Stimulated activated CD8-positive, alpha-beta memory T cell treated with anti-CD3 and anti-CD28 coated beads, Interleukin-7, amount 100 ng/mL, for 4 hours (primary cell): ENCODE measurements at regions not wholly inside any gene's neighbourhood (a gene's known extent, or its start where the extent isn't known, plus 50 kb on each side); places are given as distances from the start of the nearest gene placed in this dataset.

Source experiments
- DNase-seq, 2 donors: peaks; one replicate each; pipeline ENCODE4 v3.0.0-alpha.2; 2020; ENCODE audit warnings: low read depth in 2 of 2

- DNase-seq = no peak
These were observed 109.4 kb downstream of the RCN1 start for GRCh38 chr11:32200136-32200847.

- DNase-seq = no peak
These were observed 113.9 kb downstream of the RCN1 start for GRCh38 chr11:32204751-32205150.

GRCh38 chr11:32210556-32210955 lies 119.7 kb downstream of the RCN1 start:
- DNase-seq = no peak

- no peak for DNase-seq
These were observed 122.3 kb downstream of the RCN1 start for GRCh38 chr11:32213223-32213622.

- no peak for DNase-seq
These were observed 124.3 kb downstream of the RCN1 start for GRCh38 chr11:32215157-32215556.

GRCh38 chr11:32216749-32217148 lies 125.9 kb downstream of the RCN1 start:
- no peak for DNase-seq

GRCh38 chr11:32219320-32219719 lies 128.4 kb downstream of the RCN1 start:
- no peak for DNase-seq

GRCh38 chr11:32221476-32222032 lies 130.7 kb downstream of the RCN1 start:
- DNase-seq = no peak

- DNase-seq = no peak
These were observed 133.7 kb downstream of the RCN1 start for GRCh38 chr11:32224580-32224979.

- no peak for DNase-seq
These were observed 134.9 kb downstream of the RCN1 start for GRCh38 chr11:32225571-32226285.

- DNase-seq = no peak
These were observed 135.6 kb downstream of the RCN1 start for GRCh38 chr11:32226480-32226879.

GRCh38 chr11:32229576-32230240 lies 138.8 kb downstream of the RCN1 start:
- no peak for DNase-seq

- DNase-seq = no peak
These were observed 141.1 kb downstream of the RCN1 start for GRCh38 chr11:32231909-32232493.

GRCh38 chr11:32232516-32232915 lies 141.6 kb downstream of the RCN1 start:
- no peak for DNase-seq

- DNase-seq = no peak
These were observed 142.4 kb downstream of the RCN1 start for GRCh38 chr11:32233276-32233675.

- DNase-seq = no peak
These were observed 143.1 kb downstream of the RCN1 start for GRCh38 chr11:32233928-32234327.

- no peak for DNase-seq
These were observed 153.6 kb downstream of the RCN1 start for GRCh38 chr11:32244453-32244852.

- no peak for DNase-seq
These were observed 162.8 kb downstream of the RCN1 start for GRCh38 chr11:32253706-32254105.

GRCh38 chr11:32255841-32256240 lies 165.0 kb downstream of the RCN1 start:
- DNase-seq = no peak

- no peak for DNase-seq
These were observed 165.6 kb downstream of the RCN1 start for GRCh38 chr11:32256466-32256865.

- no peak for DNase-seq
These were observed 168.8 kb downstream of the RCN1 start for GRCh38 chr11:32259641-32260081.

- no peak for DNase-seq
These were observed 171.5 kb downstream of the RCN1 start for GRCh38 chr11:32262367-32262766.
